ACC112 (cell line): ENCODE measurements at regions not wholly inside any gene's neighbourhood (a gene's known extent, or its start where the extent isn't known, plus 50 kb on each side); places are given as distances from the start of the nearest gene placed in this dataset.

Experiments used
- H2AFZ ChIP-seq: fragments of 200-600 bp; sonication (generic); one replicate; pipeline ENCODE4 v1.6.0; 2017; ENCODE audit warnings: antibody characterized with exemption, low read length; ENCODE audit not compliant: unreplicated experiment
- H3K27ac ChIP-seq: fragments of 200-600 bp; sonication (generic); 2 replicates; pipeline ENCODE4 v1.5.1; 2014; ENCODE audit warnings: low read depth, mild to moderate bottlenecking, antibody characterized with exemption, low read length, moderate library complexity
- H3K27me3 ChIP-seq: fragments of 200-600 bp; sonication (generic); 2 replicates; pipeline ENCODE4 v1.6.1; 2014; ENCODE audit warnings: mild to moderate bottlenecking, antibody characterized with exemption, low read length, moderate library complexity, mixed read lengths; ENCODE audit not compliant: insufficient read depth
- H3K36me3 ChIP-seq: fragments of 200-600 bp; sonication (generic); 2 replicates; pipeline ENCODE4 v1.6.1; 2016; ENCODE audit warnings: mild to moderate bottlenecking, antibody characterized with exemption, low read length, moderate library complexity, mixed read lengths; ENCODE audit not compliant: insufficient read depth
- H3K4me1 ChIP-seq: fragments of 200-600 bp; sonication (generic); one replicate; pipeline ENCODE4 v1.6.1; 2016; ENCODE audit warnings: low read length, mixed read lengths; ENCODE audit not compliant: insufficient read depth, unreplicated experiment, control insufficient read depth
- H3K4me3 ChIP-seq: fragments of 200-600 bp; sonication (generic); 2 replicates; pipeline ENCODE4 v1.5.1; 2014; ENCODE audit warnings: mild to moderate bottlenecking, low read depth, low read length
- H3K79me2 ChIP-seq: fragments of 200-600 bp; sonication (generic); one replicate; pipeline ENCODE4 v1.6.0; 2016; ENCODE audit warnings: low read length; ENCODE audit not compliant: control insufficient read depth, unreplicated experiment, insufficient read depth

- Histone ChIP-seq H3K27ac (no peak overlapping the region), H2AFZ (no peak overlapping the region), H3K36me3 (no peaks in the 10 kb centered on the region), H3K27me3 (peaks cover 98% of the 10 kb centered on the region), H3K4me1 (no peaks in the 10 kb centered on the region), H3K79me2 (no peaks in the 10 kb centered on the region), H3K4me3 (no peak overlapping the region)
Observed at GRCh38 chr3:124293584-124293983, 301.7 kb upstream of the ROPN1 start.

GRCh38 chr3:124295362-124295761 is 303.4 kb upstream of the ROPN1 start:
- peaks cover 98% of the 10 kb centered on the region for H3K27me3 ChIP-seq
- H3K4me3 ChIP-seq = no peak overlapping the region
- no peaks in the 10 kb centered on the region for H3K36me3 ChIP-seq
- H3K27ac ChIP-seq = no peak overlapping the region
- no peaks in the 10 kb centered on the region for H3K79me2 ChIP-seq
- no peaks in the 10 kb centered on the region for H3K4me1 ChIP-seq
- no peak overlapping the region for H2AFZ ChIP-seq

GRCh38 chr3:124296406-124296805 is 304.5 kb upstream of the ROPN1 start:
- no peaks in the 10 kb centered on the region for H3K4me1 ChIP-seq
- H2AFZ ChIP-seq = no peak overlapping the region

GRCh38 chr3:124297062-124297980 is 305.4 kb upstream of the ROPN1 start:
- no peak overlapping the region for H3K27ac ChIP-seq
- no peak overlapping the region for H3K4me3 ChIP-seq
- H3K79me2 ChIP-seq = no peaks in the 10 kb centered on the region
- H3K4me1 ChIP-seq = no peaks in the 10 kb centered on the region
- H3K36me3 ChIP-seq = no peaks in the 10 kb centered on the region
- H3K27me3 ChIP-seq = peaks cover 91% of the 10 kb centered on the region
- H2AFZ ChIP-seq = no peak overlapping the region

More at GRCh38 chr3:124296406-124296805, 304.5 kb upstream of the ROPN1 start:
- Histone ChIP-seq H3K27ac (no peak overlapping the region), H3K79me2 (no peaks in the 10 kb centered on the region), H3K27me3 (peaks cover 98% of the 10 kb centered on the region), H3K36me3 (no peaks in the 10 kb centered on the region), H3K4me3 (no peak overlapping the region)

- H3K36me3 ChIP-seq = no peaks in the 10 kb centered on the region
- no peak overlapping the region for H3K4me3 ChIP-seq
- no peak overlapping the region for H3K27ac ChIP-seq
- no peak overlapping the region for H2AFZ ChIP-seq
- H3K79me2 ChIP-seq = no peaks in the 10 kb centered on the region
- no peaks in the 10 kb centered on the region for H3K4me1 ChIP-seq
- peaks cover 85% of the 10 kb centered on the region for H3K27me3 ChIP-seq
Observed at GRCh38 chr3:124298301-124298700, 306.4 kb upstream of the ROPN1 start.

GRCh38 chr3:124298951-124299350 is 307.0 kb upstream of the ROPN1 start:
- no peak overlapping the region for H2AFZ ChIP-seq
- no peak overlapping the region for H3K27ac ChIP-seq
- no peaks in the 10 kb centered on the region for H3K4me1 ChIP-seq

GRCh38 chr3:124299831-124300230 is 307.9 kb upstream of the ROPN1 start:
- H2AFZ ChIP-seq = no peak overlapping the region
- no peak overlapping the region for H3K27ac ChIP-seq
- H3K27me3 ChIP-seq = peaks cover 87% of the 10 kb centered on the region
- H3K79me2 ChIP-seq = no peaks in the 10 kb centered on the region
- no peaks in the 10 kb centered on the region for H3K4me1 ChIP-seq
- no peak overlapping the region for H3K4me3 ChIP-seq
- H3K36me3 ChIP-seq = no peaks in the 10 kb centered on the region

More at GRCh38 chr3:124298951-124299350, 307.0 kb upstream of the ROPN1 start:
- Histone ChIP-seq H3K4me3 (no peak overlapping the region), H3K27me3 (peaks cover 85% of the 10 kb centered on the region), H3K36me3 (no peaks in the 10 kb centered on the region), H3K79me2 (no peaks in the 10 kb centered on the region)

- Histone ChIP-seq H3K36me3 (no peaks in the 10 kb centered on the region), H3K79me2 (no peaks in the 10 kb centered on the region), H2AFZ (no peak overlapping the region), H3K27me3 (peaks cover 87% of the 10 kb centered on the region), H3K4me1 (no peaks in the 10 kb centered on the region), H3K27ac (no peak overlapping the region), H3K4me3 (no peak overlapping the region)
Observed at GRCh38 chr3:124300416-124300815, 308.5 kb upstream of the ROPN1 start.

- no peaks in the 10 kb centered on the region for H3K36me3 ChIP-seq
- no peaks in the 10 kb centered on the region for H3K4me1 ChIP-seq
- H3K4me3 ChIP-seq = no peak overlapping the region
- no peaks in the 10 kb centered on the region for H3K79me2 ChIP-seq
- peaks cover 68% of the 10 kb centered on the region for H3K27me3 ChIP-seq
- no peak overlapping the region for H2AFZ ChIP-seq
- no peak overlapping the region for H3K27ac ChIP-seq
Observed at GRCh38 chr3:124303305-124303910, 311.5 kb upstream of the ROPN1 start.

- Histone ChIP-seq H3K4me3 (no peak overlapping the region), H3K27me3 (peaks cover 52% of the 10 kb centered on the region), H3K36me3 (no peaks in the 10 kb centered on the region), H3K79me2 (no peaks in the 10 kb centered on the region), H2AFZ (no peak overlapping the region), H3K4me1 (no peaks in the 10 kb centered on the region), H3K27ac (no peak overlapping the region)
Observed at GRCh38 chr3:124306665-124307064, 314.7 kb upstream of the ROPN1 start.

GRCh38 chr3:124313621-124314020 is 321.7 kb upstream of the ROPN1 start:
- Histone ChIP-seq H3K27me3 (peaks cover 22% of the 10 kb centered on the region), H3K79me2 (no peaks in the 10 kb centered on the region), H3K4me3 (no peak overlapping the region), H2AFZ (no peak overlapping the region), H3K4me1 (no peaks in the 10 kb centered on the region), H3K36me3 (no peaks in the 10 kb centered on the region), H3K27ac (no peak overlapping the region)
